ENCODE measurements at regions not wholly inside any gene's neighbourhood (a gene's known extent, or its start where the extent isn't known, plus 50 kb on each side); places are given as distances from the start of the nearest gene placed in this dataset.

- ChIA-PET POLR2A (no interaction called here), CTCF (no interaction called here)
- Histone ChIP-seq H3K27me3 (ENCODE audit: control insufficient read depth, insufficient read depth, low read length) (no peaks in the 10 kb centered on the region), H3K9me3 (ENCODE audit: control insufficient read depth, insufficient read depth, low read depth, low read length) (no peaks in the 10 kb centered on the region), H3K36me3 (ENCODE audit: control insufficient read depth, insufficient read depth, low read length) (no peaks in the 10 kb centered on the region), H3K4me3 (ENCODE audit: low read depth in 2 of 2, low read length in 2 of 2) (no peak overlapping the region), H3K4me1 (ENCODE audit: control insufficient read depth, insufficient read depth, low read length) (no peaks in the 10 kb centered on the region), H3K27ac (ENCODE audit: low read length) (no peak overlapping the region)
- intact Hi-C loops (cut with micrococcal nuclease; ENCODE audit: unreplicated experiment) = no loop called here
- no peak for ATAC-seq
- no peak for DNase-seq (ENCODE audit: low read depth, low spot score)
- no peak for TF ChIP-seq POLR2AphosphoS5 (IDR thresholded peaks at IDR 0.05; ENCODE audit: low read depth, low read length)
- TF ChIP-seq TCF7L2 (IDR thresholded peaks at IDR 0.05; ENCODE audit: low read depth, low read length) = no peak
- TF ChIP-seq CTCF (IDR thresholded peaks at IDR 0.05) = no peak
- no peak for TF ChIP-seq REST (IDR thresholded peaks at IDR 0.05; ENCODE audit: insufficient read depth in 1 of 2, low read depth in 2 of 2, low read length in 1 of 2)
- no peak for TF ChIP-seq SIN3A (IDR thresholded peaks at IDR 0.05; ENCODE audit: borderline replicate concordance, insufficient read depth, low read depth, low read length)
- BruUV-seq (replicated peaks) = no TSS peak
- in situ Hi-C loops (cut with HindIII; ENCODE audit: low pct_unique_long_range_greater_than_20kb, low sequenced_read_pairs) = no loop called here
These were observed 189.1 kb upstream of the TWIST2 start for GRCh38 chr2:238658820-238659219.

- H3K36me3 ChIP-seq (ENCODE audit: control insufficient read depth, insufficient read depth, low read length) = no peaks in the 10 kb centered on the region
- DNase-seq (ENCODE audit: low read depth, low spot score) = no peak
- no peaks in the 10 kb centered on the region for H3K9me3 ChIP-seq (ENCODE audit: control insufficient read depth, insufficient read depth, low read depth, low read length)
- in situ Hi-C loops (cut with HindIII; ENCODE audit: low pct_unique_long_range_greater_than_20kb, low sequenced_read_pairs) = no loop called here
- TF ChIP-seq CTCF (IDR thresholded peaks at IDR 0.05) = no peak
- no peak for TF ChIP-seq POLR2AphosphoS5 (IDR thresholded peaks at IDR 0.05; ENCODE audit: low read depth, low read length)
- TF ChIP-seq SIN3A (IDR thresholded peaks at IDR 0.05; ENCODE audit: borderline replicate concordance, insufficient read depth, low read depth, low read length) = no peak
- intact Hi-C loops (cut with micrococcal nuclease; ENCODE audit: unreplicated experiment) = no loop called here
- H3K27ac ChIP-seq (ENCODE audit: low read length) = no peak overlapping the region
- ChIA-PET CTCF (no interaction called here), POLR2A (no interaction called here)
- BruUV-seq (replicated peaks) = no TSS peak
- no peak for ATAC-seq
- no peaks in the 10 kb centered on the region for H3K27me3 ChIP-seq (ENCODE audit: control insufficient read depth, insufficient read depth, low read length)
- H3K4me1 ChIP-seq (ENCODE audit: control insufficient read depth, insufficient read depth, low read length) = no peaks in the 10 kb centered on the region
- H3K4me3 ChIP-seq (ENCODE audit: low read depth in 2 of 2, low read length in 2 of 2) = no peak overlapping the region
These were observed 188.7 kb upstream of the TWIST2 start for GRCh38 chr2:238659231-238659630.

- Histone ChIP-seq H3K4me3 (ENCODE audit: low read depth in 2 of 2, low read length in 2 of 2) (no peak overlapping the region), H3K4me1 (ENCODE audit: control insufficient read depth, insufficient read depth, low read length) (no peaks in the 10 kb centered on the region), H3K36me3 (ENCODE audit: control insufficient read depth, insufficient read depth, low read length) (no peaks in the 10 kb centered on the region), H3K27me3 (ENCODE audit: control insufficient read depth, insufficient read depth, low read length) (no peaks in the 10 kb centered on the region), H3K27ac (ENCODE audit: low read length) (no peak overlapping the region), H3K9me3 (ENCODE audit: control insufficient read depth, insufficient read depth, low read depth, low read length) (no peaks in the 10 kb centered on the region)
- ChIA-PET POLR2A (no interaction called here), CTCF (no interaction called here)
- DNase-seq (ENCODE audit: low read depth, low spot score) (no peak), ATAC-seq (no peak)
- TF ChIP-seq TCF7L2 (IDR thresholded peaks at IDR 0.05; ENCODE audit: low read depth, low read length) (no peak), CTCF (IDR thresholded peaks at IDR 0.05) (no peak), SIN3A (IDR thresholded peaks at IDR 0.05; ENCODE audit: borderline replicate concordance, insufficient read depth, low read depth, low read length) (no peak), REST (IDR thresholded peaks at IDR 0.05; ENCODE audit: insufficient read depth in 1 of 2, low read depth in 2 of 2, low read length in 1 of 2) (no peak), POLR2AphosphoS5 (IDR thresholded peaks at IDR 0.05; ENCODE audit: low read depth, low read length) (no peak)
- in situ Hi-C loops (cut with HindIII; ENCODE audit: low pct_unique_long_range_greater_than_20kb, low sequenced_read_pairs) = no loop called here
- intact Hi-C loops (cut with micrococcal nuclease; ENCODE audit: unreplicated experiment) = no loop called here
- BruUV-seq (replicated peaks) = no TSS peak
These were observed 184.3 kb upstream of the TWIST2 start for GRCh38 chr2:238663586-238663985.
